ENCODE measurements at regions not wholly inside any gene's neighbourhood (a gene's known extent, or its start where the extent isn't known, plus 50 kb on each side); places are given as distances from the start of the nearest gene placed in this dataset.
"Not testable (repeated sequence)": the region's sequence is repeated elsewhere in the genome, so short reads cannot be mapped to it uniquely, and the experiment has no call there.

DNA sequence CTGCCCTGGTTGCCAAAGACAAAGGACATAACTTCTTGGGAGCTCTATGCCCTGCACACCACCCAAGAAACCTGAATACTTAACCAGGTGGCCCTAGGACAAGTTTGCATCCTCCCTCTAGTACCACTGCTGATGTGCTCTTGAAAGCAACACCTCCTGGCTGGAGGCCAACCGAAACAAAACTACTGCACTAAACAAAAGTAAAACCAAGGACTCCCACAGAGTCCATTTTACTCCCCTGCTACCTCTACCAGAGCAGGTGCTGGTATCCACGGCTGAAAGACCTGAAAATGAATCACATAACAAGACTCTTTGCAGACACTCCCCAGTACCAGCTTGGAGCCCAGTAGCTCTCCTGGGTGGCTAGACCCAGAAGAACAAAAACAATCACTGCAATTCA lies 941.8 kb downstream of the RAPGEF2 start:
- no peak overlapping the region for H3K4me3 ChIP-seq (ENCODE audit: low read depth, low read length)
- no peak for DNase-seq (ENCODE audit: low read depth)
- TF ChIP-seq, protein P1, sequence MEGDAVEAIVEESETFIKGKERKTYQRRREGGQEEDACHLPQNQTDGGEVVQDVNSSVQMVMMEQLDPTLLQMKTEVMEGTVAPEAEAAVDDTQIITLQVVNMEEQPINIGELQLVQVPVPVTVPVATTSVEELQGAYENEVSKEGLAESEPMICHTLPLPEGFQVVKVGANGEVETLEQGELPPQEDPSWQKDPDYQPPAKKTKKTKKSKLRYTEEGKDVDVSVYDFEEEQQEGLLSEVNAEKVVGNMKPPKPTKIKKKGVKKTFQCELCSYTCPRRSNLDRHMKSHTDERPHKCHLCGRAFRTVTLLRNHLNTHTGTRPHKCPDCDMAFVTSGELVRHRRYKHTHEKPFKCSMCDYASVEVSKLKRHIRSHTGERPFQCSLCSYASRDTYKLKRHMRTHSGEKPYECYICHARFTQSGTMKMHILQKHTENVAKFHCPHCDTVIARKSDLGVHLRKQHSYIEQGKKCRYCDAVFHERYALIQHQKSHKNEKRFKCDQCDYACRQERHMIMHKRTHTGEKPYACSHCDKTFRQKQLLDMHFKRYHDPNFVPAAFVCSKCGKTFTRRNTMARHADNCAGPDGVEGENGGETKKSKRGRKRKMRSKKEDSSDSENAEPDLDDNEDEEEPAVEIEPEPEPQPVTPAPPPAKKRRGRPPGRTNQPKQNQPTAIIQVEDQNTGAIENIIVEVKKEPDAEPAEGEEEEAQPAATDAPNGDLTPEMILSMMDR (IDR thresholded peaks at IDR 0.05; ENCODE audit: control insufficient read depth, extremely low read depth, insufficient read depth): no peak

DNA sequence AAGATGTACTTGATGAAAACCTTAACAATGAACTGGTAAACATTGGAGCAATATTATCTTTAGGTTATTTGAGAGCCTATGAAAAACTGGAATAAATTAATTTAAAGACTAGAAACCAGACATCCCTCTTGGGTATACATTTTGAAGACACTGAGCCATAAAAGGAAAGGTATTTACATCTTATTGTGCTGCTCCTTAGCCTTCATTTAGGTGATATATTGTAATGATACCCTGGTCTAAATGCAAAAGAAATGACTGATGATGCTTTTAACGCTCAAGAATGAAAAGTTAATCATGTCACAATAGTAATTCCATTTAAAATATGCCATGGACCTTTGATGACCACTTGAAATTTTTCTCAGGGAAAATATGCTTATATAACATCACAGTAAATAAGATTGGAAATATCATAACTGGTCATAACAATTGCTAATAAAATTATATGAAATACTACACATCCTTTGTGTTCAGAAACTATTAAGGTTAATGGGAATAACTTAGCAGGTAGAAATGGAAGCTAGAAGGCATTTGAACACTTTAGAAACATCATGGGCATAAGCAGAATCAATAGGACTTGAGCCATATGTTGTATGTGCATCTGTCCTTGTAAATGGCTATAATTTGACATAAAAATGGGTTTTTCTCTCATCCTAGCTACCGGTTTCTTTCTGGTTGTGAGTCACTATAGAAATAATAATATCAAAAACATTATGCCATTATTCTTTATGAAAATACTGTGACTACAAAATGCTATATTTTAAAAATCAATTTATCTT lies 979.7 kb downstream of the RAPGEF2 start:
- TF ChIP-seq, protein P1 (IDR thresholded peaks at IDR 0.05; ENCODE audit: control insufficient read depth, extremely low read depth, insufficient read depth): no peak
- no peak overlapping the region for H3K4me3 ChIP-seq (ENCODE audit: low read depth, low read length)

DNA sequence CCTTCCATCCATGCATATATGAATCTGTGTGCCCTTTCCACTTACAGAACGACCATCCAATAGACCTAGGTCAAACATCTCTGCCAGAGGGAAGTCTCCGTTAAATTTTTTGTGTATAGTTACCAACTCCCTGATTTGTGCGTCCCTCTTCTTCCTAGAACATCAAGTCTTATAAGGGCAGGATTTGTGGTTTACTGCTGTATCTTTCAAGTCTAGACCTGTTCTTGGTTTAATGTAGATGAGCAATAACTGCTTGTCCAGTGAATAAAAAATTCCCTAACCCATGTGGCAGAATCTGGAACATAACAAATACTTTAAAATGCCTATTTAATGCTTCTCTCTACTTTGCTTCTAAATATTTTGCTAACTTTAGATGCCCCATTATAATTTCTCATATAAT lies 988.8 kb downstream of the RAPGEF2 start:
- TF ChIP-seq, protein P1 (IDR thresholded peaks at IDR 0.05; ENCODE audit: control insufficient read depth, extremely low read depth, insufficient read depth): no peak
- H3K4me3 ChIP-seq (ENCODE audit: low read depth, low read length): no peak overlapping the region
- no peak for DNase-seq (ENCODE audit: low read depth)

More for the DNA sequence above, 979.7 kb downstream of the RAPGEF2 start:
- no peak for DNase-seq (ENCODE audit: low read depth)

DNA sequence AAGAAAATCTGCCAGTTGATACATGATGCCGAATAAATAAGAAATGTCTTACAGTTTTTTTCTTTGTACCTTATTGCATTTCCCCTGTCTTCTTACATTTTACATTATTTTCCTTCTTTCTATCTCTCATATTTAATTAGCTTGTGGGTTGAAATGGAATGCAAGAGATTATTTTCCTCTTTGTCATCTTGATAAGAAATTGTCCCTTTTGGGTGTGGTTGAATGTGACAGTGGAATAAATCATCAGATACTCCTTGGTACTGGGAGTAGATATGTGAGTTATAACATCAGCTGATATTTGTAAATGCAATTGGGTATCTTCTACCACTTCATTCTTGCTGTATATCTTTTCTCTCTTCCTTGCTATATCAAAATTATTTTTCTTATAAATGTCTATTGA lies 997.4 kb downstream of the RAPGEF2 start:
- TF ChIP-seq, protein P1 (IDR thresholded peaks at IDR 0.05; ENCODE audit: control insufficient read depth, extremely low read depth, insufficient read depth): no peak
- no peak for DNase-seq (ENCODE audit: low read depth)

DNA sequence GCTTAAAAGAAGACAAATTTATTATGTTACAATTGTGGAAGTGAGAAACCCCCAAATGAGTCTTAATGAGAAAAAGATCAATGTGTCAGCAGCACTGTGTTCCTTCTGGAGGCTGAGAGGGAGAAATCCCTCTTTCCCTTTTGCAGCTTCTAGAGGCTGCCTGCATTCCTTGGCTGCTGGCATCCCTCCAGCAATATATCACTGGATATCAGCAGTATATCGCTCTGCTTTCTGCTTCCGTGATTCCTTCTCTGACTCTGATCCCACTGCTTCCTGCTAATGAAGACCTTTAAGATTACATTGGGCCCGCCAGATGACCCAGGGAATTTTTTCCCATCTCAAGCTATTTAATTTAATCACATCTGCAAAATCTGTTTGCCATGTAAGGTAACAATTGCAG lies 1008.0 kb downstream of the RAPGEF2 start:
- no peak for DNase-seq (ENCODE audit: low read depth)
- TF ChIP-seq, protein P1 (IDR thresholded peaks at IDR 0.05; ENCODE audit: control insufficient read depth, extremely low read depth, insufficient read depth): no peak
- H3K4me3 ChIP-seq (ENCODE audit: low read depth, low read length): no peak overlapping the region

More for the DNA sequence above, 997.4 kb downstream of the RAPGEF2 start:
- no peak overlapping the region for H3K4me3 ChIP-seq (ENCODE audit: low read depth, low read length)

DNA sequence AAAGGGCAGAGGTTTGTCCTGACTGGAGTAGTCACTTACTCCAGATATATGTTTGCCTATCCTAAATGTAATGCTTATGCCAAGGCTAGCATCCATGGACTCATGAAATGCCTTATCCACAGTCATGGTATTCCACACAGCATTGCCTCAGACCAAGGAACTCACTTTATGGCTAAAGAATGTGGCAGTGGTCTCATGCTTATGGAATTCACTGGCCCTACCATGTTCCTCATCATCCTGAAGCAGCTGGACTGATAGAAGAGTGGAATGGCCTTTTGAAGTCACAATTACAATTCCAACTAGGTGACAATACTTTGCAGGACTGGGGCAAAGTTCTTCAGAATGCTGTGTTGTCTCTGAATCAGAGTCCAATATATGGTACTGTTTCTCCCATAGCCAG lies 1014.8 kb downstream of the RAPGEF2 start:
- DNase-seq (ENCODE audit: low read depth): no peak
- H3K4me3 ChIP-seq (ENCODE audit: low read depth, low read length): no peak overlapping the region
- TF ChIP-seq, protein P1 (IDR thresholded peaks at IDR 0.05; ENCODE audit: control insufficient read depth, extremely low read depth, insufficient read depth): no peak

DNA sequence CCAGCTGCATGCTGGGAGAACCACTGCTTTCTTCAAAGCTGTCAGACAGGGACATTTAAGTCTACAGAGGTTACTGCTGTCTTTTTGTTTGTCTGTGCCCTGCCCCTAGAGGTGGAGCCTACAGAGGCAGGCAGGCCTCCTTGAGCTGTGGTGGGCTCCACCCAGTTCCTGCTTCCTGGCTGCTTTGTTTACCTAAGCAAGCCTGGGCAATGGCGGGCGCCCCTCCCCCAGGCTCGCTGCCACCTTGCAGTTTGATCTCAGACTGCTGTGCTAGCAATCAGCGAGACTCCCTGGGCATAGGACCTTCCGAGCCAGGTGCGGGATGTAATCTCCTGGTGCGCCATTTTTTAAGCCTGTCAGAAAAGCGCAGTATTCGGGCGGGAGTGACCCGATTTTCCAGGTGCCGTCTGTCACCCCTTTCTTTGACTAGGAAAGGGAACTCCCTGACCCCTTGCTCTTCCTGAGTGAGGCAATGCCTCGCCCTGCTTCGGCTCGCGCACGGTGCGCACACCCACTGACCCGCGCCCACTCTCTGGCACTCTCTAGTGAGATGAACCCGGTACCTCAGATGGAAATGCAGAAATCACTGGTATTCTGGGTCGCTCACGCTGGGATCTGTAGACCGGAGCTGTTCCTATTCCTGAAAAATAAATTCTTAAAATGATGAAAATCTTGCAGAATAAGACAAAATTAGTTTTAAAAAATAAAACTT lies 1022.9 kb downstream of the RAPGEF2 start:
- not testable (repeated sequence) for DNase-seq (ENCODE audit: low read depth); H3K4me3 ChIP-seq (ENCODE audit: low read depth, low read length)
